ENCODE measurements at regions not wholly inside any gene's neighbourhood (a gene's known extent, or its start where the extent isn't known, plus 50 kb on each side); places are given as distances from the start of the nearest gene placed in this dataset.

- TF ChIP-seq CTCF (conservative IDR thresholded peaks at IDR 0.05; ENCODE audit: low read depth, low read length), result no peak
- no peak for TF ChIP-seq EZH2 (IDR thresholded peaks at IDR 0.05; ENCODE audit: borderline replicate concordance, low read depth, low read length, poor library complexity, severe bottlenecking)
Observed at GRCh38 chr1:59040486-59040885, 256.4 kb upstream of the FGGY start.

Data from A673 (cell line).